Thoracic aorta (tissue), 2 donors: ENCODE measurements at regions not wholly inside any gene's neighbourhood (a gene's known extent, or its start where the extent isn't known, plus 50 kb on each side); places are given as distances from the start of the nearest gene placed in this dataset.

Source experiments
- ATAC-seq: fragments of 150-250 bp; one replicate; pipeline ENCODE4 v1.8.0; 2017; ENCODE audit warnings: low read depth; ENCODE audit not compliant: insufficient number of reproducible peaks, low FRiP score
- DNase-seq: peaks from one replicate; pipeline ENCODE4 v3.0.0-alpha.2; 2020; ENCODE audit warnings: low spot score
- H3K27ac ChIP-seq, 2 donors: fragments of 200-600 bp; sonication (generic); 1 replicate in 1 of 2; 2 replicates in 1 of 2; pipeline ENCODE4 v1.5.1; 2016; ENCODE audit warnings: mild to moderate bottlenecking in 2 of 2, moderate library complexity in 2 of 2
- H3K27me3 ChIP-seq: fragments of 200-600 bp; sonication (generic); replicated peaks from 2 replicates; pipeline ENCODE4 v1.6.0; 2016; ENCODE audit warnings: mild to moderate bottlenecking; ENCODE audit not compliant: insufficient read depth
- H3K36me3 ChIP-seq: fragments of 200-600 bp; sonication (generic); one replicate; pipeline ENCODE4 v1.5.1; 2016
- H3K4me1 ChIP-seq, 2 donors: fragments of 200-600 bp; sonication (generic); 1 replicate in 1 of 2; 2 replicates in 1 of 2; pipeline versions ENCODE4 v1.5.1 to v1.6.0; 2016; ENCODE audit warnings: low read depth in 2 of 2, mild to moderate bottlenecking in 1 of 2; ENCODE audit not compliant: control insufficient read depth in 1 of 2
- H3K4me3 ChIP-seq: fragments of 200-600 bp; sonication (generic); 2 replicates; pipeline ENCODE4 v1.5.1; 2016; ENCODE audit warnings: mild to moderate bottlenecking
- H3K9me3 ChIP-seq: fragments of 200-600 bp; sonication (generic); 2 replicates; pipeline ENCODE4 v1.5.1; 2016
- TF ChIP-seq, protein P1 (sequence below): fragments of 200-600 bp; sonication (generic); IDR thresholded peaks from one replicate; pipeline ENCODE4 v1.5.1; 2019; ENCODE audit warnings: antibody characterized with exemption

DNA sequence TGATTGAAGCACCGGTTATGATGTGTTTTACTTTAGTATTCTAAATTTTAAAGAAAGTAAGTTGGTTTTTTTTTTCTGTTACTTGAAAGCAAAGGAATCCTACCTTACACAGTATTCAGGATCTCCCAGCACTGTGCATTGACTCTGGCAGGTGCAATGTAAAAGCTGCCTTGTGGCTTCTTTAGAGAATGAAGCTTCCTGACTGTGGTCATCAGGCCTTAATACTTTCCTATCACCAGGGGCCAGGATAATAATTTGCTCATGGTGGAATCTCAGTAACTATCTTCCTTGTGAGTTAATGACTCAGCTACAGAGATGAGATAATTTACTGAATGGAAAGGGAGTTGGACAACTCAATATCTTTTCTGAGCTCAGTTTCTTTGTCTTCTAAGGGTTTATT is 435.5 kb upstream of the ZNF608 start:
- no peaks in the 10 kb centered on the region for H3K27me3 ChIP-seq
- no peaks in the 10 kb centered on the region for H3K9me3 ChIP-seq
- ATAC-seq = no peak
- TF ChIP-seq, protein P1, sequence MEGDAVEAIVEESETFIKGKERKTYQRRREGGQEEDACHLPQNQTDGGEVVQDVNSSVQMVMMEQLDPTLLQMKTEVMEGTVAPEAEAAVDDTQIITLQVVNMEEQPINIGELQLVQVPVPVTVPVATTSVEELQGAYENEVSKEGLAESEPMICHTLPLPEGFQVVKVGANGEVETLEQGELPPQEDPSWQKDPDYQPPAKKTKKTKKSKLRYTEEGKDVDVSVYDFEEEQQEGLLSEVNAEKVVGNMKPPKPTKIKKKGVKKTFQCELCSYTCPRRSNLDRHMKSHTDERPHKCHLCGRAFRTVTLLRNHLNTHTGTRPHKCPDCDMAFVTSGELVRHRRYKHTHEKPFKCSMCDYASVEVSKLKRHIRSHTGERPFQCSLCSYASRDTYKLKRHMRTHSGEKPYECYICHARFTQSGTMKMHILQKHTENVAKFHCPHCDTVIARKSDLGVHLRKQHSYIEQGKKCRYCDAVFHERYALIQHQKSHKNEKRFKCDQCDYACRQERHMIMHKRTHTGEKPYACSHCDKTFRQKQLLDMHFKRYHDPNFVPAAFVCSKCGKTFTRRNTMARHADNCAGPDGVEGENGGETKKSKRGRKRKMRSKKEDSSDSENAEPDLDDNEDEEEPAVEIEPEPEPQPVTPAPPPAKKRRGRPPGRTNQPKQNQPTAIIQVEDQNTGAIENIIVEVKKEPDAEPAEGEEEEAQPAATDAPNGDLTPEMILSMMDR = no peak
- no peak for DNase-seq
- no peak overlapping the region for H3K4me3 ChIP-seq
- no peaks in the 10 kb centered on the region for H3K36me3 ChIP-seq
- H3K27ac ChIP-seq = no peak overlapping the region
- no peaks in the 10 kb centered on the region for H3K4me1 ChIP-seq

DNA sequence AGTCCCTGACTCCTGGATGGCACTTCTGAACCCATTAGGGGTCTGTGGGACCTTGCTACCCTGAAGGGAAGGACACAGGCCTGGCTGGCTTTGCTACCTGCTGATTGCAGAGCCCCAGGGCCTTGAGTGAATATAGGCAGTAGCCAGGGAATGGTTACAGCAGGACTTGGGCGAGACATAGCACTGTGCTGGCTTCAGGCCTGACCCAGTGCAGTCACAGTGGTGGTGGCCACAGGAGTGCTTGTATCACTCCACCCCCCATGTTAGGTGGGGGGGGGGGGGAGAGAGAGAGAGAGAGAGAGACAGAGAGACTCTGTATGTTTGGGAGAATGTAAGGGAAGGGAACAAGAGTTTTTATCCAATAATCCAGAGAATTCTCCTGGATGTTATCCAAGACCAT is 439.3 kb upstream of the ZNF608 start:
- TF ChIP-seq, protein P1 = no peak
- Histone ChIP-seq H3K9me3 (no peaks in the 10 kb centered on the region), H3K27me3 (no peaks in the 10 kb centered on the region), H3K4me1 (no peaks in the 10 kb centered on the region), H3K27ac (no peak overlapping the region), H3K36me3 (no peaks in the 10 kb centered on the region), H3K4me3 (no peak overlapping the region)
- DNase-seq (no peak), ATAC-seq (no peak)

DNA sequence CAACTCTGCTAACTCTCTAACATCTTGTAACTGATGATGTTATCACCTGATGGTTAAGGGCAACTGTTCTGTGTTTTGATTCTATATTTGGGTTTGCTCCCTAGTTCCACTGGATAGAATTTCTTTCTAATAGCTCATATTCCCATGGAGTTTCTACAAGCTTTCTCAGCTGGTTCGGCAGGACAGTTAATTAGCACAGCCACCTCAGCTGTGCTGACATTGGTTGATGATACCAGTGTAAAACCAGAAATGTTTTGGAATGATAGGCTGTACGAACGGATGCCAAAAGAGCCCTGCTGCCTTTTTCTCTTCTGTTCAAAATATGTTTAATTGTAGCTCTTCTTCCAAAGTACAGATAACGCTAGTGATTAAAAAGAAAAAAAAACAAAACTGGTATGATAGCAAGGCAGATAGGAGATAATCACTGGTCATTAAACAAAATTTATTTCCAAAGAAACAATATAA is 440.5 kb upstream of the ZNF608 start:
- H3K27me3 ChIP-seq = no peaks in the 10 kb centered on the region
- no peaks in the 10 kb centered on the region for H3K4me1 ChIP-seq
- DNase-seq (no peak), ATAC-seq (no peak)
- H3K27ac ChIP-seq = no peak overlapping the region
- H3K4me3 ChIP-seq = no peak overlapping the region
- TF ChIP-seq, protein P1 = no peak
- H3K9me3 ChIP-seq = no peaks in the 10 kb centered on the region
- H3K36me3 ChIP-seq = no peaks in the 10 kb centered on the region

- H3K4me1 ChIP-seq = no peaks in the 10 kb centered on the region
- H3K27ac ChIP-seq = no peak overlapping the region
- TF ChIP-seq, protein P1 = no peak
Measured at GRCh38 chr5:125189531-125189941, 443.1 kb upstream of the ZNF608 start.

GRCh38 chr5:125190232-125191087 is 444.0 kb upstream of the ZNF608 start:
- DNase-seq (no peak), ATAC-seq (no peak)
- H3K9me3 ChIP-seq = no peaks in the 10 kb centered on the region
- H3K27ac ChIP-seq = no peak overlapping the region
- H3K36me3 ChIP-seq = no peaks in the 10 kb centered on the region
- no peaks in the 10 kb centered on the region for H3K4me1 ChIP-seq
- no peaks in the 10 kb centered on the region for H3K27me3 ChIP-seq
- no peak overlapping the region for H3K4me3 ChIP-seq
- TF ChIP-seq, protein P1 = no peak

More at GRCh38 chr5:125189531-125189941, 443.1 kb upstream of the ZNF608 start:
- ATAC-seq (no peak), DNase-seq (no peak)
- H3K27me3 ChIP-seq = no peaks in the 10 kb centered on the region
- no peak overlapping the region for H3K4me3 ChIP-seq
- no peaks in the 10 kb centered on the region for H3K9me3 ChIP-seq
- H3K36me3 ChIP-seq = no peaks in the 10 kb centered on the region
